AG04450 (cell line): ENCODE measurements at regions not wholly inside any gene's neighbourhood (a gene's known extent, or its start where the extent isn't known, plus 50 kb on each side); places are given as distances from the start of the nearest gene placed in this dataset.

ENCODE experiments used
- CTCF ChIA-PET: fragments of 300-600, 350-600 bp; formaldehyde crosslinking; extraction: SDS; loops from one replicate; lab custom pipeline; 2022; ENCODE audit warnings: antibody characterized with exemption, inconsistent platforms; lab: Charles Lee
- POLR2A ChIA-PET: fragments of 350-600 bp; formaldehyde crosslinking; extraction: SDS; loops from one replicate; lab custom pipeline; 2021; ENCODE audit warnings: antibody characterized with exemption, inconsistent platforms; lab: Yijun Ruan, JAX
- DNase-seq: peaks from one replicate; pipeline ENCODE4 v3.0.0-alpha.2; 2011; ENCODE audit warnings: low read depth, low spot score
- H3K27ac ChIP-seq: one replicate; pipeline ENCODE4 v1.5.1; 2012; ENCODE audit warnings: low read depth, low read length, control low read depth
- H3K27me3 ChIP-seq: one replicate; pipeline ENCODE4 v1.6.0; 2012; ENCODE audit warnings: low read length; ENCODE audit not compliant: control insufficient read depth, insufficient read depth
- H3K4me3 ChIP-seq: 2 replicates; pipeline ENCODE4 v1.5.1; 2011; ENCODE audit warnings: mild to moderate bottlenecking, low read depth, low read length, control low read depth
- H3K9me3 ChIP-seq: 2 replicates; pipeline ENCODE4 v1.5.1; 2012; ENCODE audit warnings: low read length; ENCODE audit not compliant: control insufficient read depth, insufficient read depth
- TF ChIP-seq, protein P1 (sequence below): IDR thresholded peaks from 2 replicates; pipeline ENCODE4 v1.5.1; 2011; ENCODE audit warnings: low read depth, low read length, control low read depth, inconsistent platforms

DNA sequence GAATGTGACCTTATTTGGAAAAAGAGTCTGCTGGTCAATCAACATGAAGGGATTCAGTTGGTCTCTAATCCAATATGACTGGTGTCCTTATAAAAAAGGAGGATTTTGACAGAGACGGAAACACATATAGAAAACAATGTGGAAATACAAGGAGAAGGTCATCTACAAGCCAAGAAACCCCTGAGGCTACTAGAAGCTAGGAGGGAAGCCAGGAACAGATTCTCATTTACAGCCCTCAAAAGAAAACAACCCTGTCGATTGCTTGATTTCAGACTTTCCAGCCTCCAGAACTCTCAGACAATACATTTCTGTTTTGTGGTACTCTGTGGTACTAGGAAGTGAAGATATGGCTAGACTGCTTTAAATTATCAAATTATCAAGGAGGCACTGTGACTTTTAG is 162.9 kb upstream of the IGF1R start:
- TF ChIP-seq, protein P1, sequence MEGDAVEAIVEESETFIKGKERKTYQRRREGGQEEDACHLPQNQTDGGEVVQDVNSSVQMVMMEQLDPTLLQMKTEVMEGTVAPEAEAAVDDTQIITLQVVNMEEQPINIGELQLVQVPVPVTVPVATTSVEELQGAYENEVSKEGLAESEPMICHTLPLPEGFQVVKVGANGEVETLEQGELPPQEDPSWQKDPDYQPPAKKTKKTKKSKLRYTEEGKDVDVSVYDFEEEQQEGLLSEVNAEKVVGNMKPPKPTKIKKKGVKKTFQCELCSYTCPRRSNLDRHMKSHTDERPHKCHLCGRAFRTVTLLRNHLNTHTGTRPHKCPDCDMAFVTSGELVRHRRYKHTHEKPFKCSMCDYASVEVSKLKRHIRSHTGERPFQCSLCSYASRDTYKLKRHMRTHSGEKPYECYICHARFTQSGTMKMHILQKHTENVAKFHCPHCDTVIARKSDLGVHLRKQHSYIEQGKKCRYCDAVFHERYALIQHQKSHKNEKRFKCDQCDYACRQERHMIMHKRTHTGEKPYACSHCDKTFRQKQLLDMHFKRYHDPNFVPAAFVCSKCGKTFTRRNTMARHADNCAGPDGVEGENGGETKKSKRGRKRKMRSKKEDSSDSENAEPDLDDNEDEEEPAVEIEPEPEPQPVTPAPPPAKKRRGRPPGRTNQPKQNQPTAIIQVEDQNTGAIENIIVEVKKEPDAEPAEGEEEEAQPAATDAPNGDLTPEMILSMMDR = no peak
- H3K4me3 ChIP-seq = no peak overlapping the region
- ChIA-PET CTCF (no interaction called here), POLR2A (no interaction called here)
- no peaks in the 10 kb centered on the region for H3K9me3 ChIP-seq
- no peak overlapping the region for H3K27ac ChIP-seq
- no peaks in the 10 kb centered on the region for H3K27me3 ChIP-seq
- DNase-seq = no peak

DNA sequence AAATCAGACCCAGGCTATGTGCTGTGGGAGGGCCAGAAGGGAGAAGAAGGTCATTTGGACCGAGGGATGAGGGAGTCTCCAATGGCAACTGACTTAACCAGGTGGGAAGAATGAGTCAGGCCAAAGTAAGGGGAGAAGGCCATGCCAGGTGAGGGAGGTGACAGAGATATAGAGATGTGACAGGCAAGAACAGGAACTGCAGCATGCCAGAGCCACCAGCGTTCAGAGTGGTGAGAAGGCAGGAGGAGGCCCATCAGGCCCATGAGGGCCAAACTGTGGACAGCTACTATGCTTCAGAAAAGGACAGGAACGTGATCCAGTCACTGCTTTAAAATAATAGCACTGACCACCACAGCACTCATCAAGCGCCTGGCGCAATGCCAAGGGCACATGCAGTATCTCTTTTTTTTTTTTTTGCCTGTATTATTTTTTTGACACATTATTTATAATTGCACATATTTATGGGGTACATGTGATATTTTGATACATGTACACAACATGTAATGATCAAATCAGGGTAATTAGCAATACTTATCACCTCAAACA is 154.3 kb upstream of the IGF1R start:
- Histone ChIP-seq H3K9me3 (no peaks in the 10 kb centered on the region), H3K27me3 (no peaks in the 10 kb centered on the region), H3K4me3 (no peak overlapping the region), H3K27ac (no peak overlapping the region)
- ChIA-PET POLR2A (no interaction called here), CTCF (no interaction called here)
- DNase-seq = no peak
- TF ChIP-seq, protein P1 = no peak

DNA sequence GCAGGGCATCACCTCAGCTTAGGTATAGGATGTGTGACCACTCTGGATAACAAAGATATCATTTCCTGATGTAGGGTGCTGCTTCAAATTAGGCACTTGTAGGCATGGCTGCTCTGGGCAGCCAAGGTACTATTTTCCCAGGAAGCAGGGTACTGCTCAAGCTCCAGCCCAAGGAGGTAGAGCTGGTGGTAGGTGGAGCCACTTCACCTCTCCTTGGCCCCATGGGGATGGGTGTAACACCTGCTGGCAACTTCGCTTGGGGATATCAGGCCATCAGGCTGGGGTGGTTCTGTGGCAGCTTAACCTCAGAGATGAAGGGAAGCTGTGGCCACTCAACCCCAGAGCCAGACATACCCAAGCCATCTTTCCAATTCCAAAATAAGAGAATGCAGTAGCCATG is 147.1 kb upstream of the IGF1R start:
- ChIA-PET POLR2A (no interaction called here), CTCF (interaction anchor here (1.4 kb wide), 1 partner anchor 18 kb away, joined by 5 read pairs; no protein-coding TSS in a partner anchor)

DNA sequence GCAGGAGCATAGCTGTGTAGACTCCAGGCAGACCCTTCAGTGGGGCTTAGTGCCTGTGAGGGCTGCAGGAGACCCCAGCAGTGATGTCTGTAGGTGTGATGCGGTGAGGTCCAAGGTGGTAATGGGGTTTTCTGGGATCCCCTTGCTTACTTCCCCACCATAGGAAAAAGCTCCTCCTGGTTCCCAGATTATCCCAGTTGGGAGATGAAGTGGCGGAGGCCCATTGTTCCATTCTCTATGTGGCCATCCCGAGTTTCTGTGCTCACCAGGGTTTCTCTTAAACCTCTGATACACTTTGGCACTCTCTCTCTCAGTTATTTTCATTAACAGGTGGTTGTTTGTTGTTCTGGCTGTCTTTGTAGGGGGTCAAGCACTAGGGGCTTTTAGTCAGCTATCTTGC is 146.7 kb upstream of the IGF1R start:
- ChIA-PET POLR2A (no interaction called here), CTCF (interaction anchor here (1.4 kb wide), 1 partner anchor 17 kb away, joined by 5 read pairs; no protein-coding TSS in a partner anchor)
- Histone ChIP-seq H3K27me3 (peaks cover 10% of the 10 kb centered on the region), H3K4me3 (no peak overlapping the region), H3K9me3 (no peaks in the 10 kb centered on the region), H3K27ac (no peak overlapping the region)
- no peak for DNase-seq
- TF ChIP-seq, protein P1 = no peak

More for the DNA sequence above, 147.1 kb upstream of the IGF1R start:
- Histone ChIP-seq H3K27me3 (peaks cover 7% of the 10 kb centered on the region), H3K4me3 (no peak overlapping the region), H3K27ac (no peak overlapping the region), H3K9me3 (no peaks in the 10 kb centered on the region)
- no peak for DNase-seq
- TF ChIP-seq, protein P1 = no peak

DNA sequence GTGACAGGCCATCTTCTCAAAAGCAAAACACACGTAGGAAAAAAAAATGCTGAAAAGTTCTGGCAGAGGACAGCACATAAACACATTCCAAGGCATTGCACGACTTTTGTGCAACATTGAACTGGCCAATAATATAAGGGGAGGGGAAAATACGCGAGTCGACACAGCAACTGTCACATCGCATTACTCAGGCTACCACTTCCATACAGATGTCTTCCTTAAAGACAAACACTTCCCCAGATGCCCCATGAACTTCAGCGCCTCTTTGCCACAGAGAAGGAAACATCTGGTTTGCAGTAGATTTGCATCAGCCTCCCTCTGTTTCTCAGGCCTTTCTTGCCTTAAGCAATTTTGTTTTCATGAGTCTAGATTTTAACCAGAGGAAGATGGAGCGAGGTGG is 144.4 kb upstream of the IGF1R start:
- Histone ChIP-seq H3K27me3 (peaks cover 13% of the 10 kb centered on the region), H3K27ac (no peak overlapping the region), H3K9me3 (no peaks in the 10 kb centered on the region), H3K4me3 (no peak overlapping the region)
- POLR2A ChIA-PET = no interaction called here
- no peak for DNase-seq
- CTCF ChIA-PET = interaction anchor here (0.7 kb wide), 1 partner anchor 141 kb away, joined by 3 read pairs; no protein-coding TSS in a partner anchor
- TF ChIP-seq, protein P1 = no peak
